ENCODE measurements at regions not wholly inside any gene's neighbourhood (a gene's known extent, or its start where the extent isn't known, plus 50 kb on each side); places are given as distances from the start of the nearest gene placed in this dataset.
"Not testable (repeated sequence)": the region's sequence is repeated elsewhere in the genome, so short reads cannot be mapped to it uniquely, and the experiment has no call there.

- DNase-seq (ENCODE audit: low read depth, low spot score) = no peak
Observed at GRCh38 chr11:129637473-129637872, 178.2 kb upstream of the TMEM45B start.

DNA sequence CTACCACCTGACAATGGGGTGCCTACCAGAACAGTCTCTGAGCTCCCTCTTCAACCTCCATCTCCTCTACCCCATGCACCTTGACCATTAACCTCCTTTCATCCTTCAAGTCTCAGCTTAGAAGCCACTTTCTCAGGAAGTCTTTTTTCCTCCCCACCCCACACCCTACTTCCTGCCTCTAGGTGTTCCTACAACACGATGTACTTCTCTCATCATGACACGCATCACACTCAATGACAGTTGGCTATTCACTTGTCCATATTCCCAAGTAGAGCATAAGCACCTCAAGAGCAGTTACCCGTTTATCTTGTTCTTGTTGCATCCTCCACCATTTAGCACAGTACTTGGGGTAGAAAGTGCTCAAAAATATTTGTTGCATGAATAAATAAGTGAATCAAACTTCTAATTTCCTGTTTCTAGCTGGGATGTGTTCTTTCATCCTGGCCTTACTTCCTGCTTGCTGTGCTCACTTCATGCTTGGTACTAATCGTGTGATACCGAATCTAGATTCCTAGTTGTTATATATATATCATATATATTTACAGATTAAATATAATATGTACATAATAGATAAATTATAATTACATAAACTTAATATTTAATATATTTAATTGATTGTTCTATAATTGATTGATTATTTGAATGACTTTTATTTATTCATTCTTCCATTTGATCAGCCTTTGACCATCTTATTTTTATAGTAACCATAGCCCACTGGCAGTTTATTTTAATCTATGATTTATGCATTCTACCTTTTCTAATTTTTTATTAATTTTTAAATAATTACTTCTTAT lies 177.5 kb upstream of the TMEM45B start:
- no peak for DNase-seq (ENCODE audit: low read depth, low spot score)

- peak; percentile 81 for DNase-seq (ENCODE audit: low read depth, low spot score)
Observed at GRCh38 chr11:129639300-129639699, 176.3 kb upstream of the TMEM45B start.

DNA sequence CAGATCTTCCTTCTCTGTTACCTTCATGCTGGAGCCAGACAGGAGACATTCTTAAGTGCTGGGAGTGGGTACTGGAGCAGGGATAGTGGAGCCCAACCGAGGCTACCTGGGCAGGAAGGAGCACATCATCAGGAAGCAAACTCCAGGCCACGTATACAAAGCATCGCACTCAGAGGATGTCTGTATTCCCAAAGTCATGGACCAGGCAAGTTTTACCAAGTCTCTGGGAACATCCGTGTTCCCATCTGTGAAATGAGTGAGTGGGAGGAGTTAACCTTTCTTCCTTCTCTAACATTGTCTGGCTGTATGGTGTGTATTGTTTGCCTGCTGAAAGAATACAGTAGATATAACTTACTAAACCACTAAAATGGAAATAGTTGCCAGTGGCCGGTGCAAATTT lies 175.0 kb upstream of the TMEM45B start:
- DNase-seq (ENCODE audit: low read depth, low spot score) = no peak

- DNase-seq (ENCODE audit: low read depth, low spot score) = no peak
Observed at GRCh38 chr11:129643031-129643721, 172.5 kb upstream of the TMEM45B start.

GRCh38 chr11:129644326-129644725 lies 171.3 kb upstream of the TMEM45B start:
- no peak for DNase-seq (ENCODE audit: low read depth, low spot score)

DNA sequence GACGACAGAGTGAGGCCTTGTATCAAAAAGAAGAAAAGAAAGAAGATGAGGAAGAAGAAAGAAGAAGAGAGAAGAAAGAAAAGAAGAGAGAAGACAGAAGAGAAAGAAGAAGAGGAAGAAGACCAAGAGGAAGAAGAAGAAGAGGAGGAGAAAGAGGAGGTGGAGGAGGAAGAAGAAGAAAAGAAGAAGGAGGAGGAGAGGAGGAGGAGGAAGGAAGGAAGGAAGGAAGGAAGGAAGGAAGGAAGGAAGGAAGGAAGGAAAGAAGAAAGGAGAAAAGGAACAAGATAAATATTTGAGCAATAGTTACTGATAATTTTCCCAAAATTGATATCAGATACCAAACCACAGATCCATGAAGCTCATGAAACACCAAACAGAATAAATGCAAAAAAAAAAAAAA lies 169.7 kb upstream of the TMEM45B start:
- no peak for DNase-seq (ENCODE audit: low read depth, low spot score)

DNA sequence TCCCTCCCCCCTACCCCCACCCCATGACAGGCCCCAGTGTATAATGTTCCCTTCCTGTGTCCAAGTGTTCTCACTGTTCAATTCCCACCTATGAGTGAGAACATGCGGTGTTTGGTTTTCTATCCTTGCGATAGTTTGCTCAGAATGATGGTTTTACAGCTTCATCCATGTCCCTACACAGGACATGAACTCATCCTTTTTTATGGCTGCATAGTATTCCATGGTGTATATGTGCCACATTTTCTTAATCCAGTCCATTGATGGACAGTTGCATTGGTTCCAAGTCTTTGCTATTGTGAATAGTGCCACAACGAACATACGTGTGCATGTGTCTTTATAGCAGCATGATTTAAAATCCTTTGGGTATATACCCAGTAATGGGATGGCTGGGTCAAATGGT lies 165.6 kb upstream of the TMEM45B start:
- DNase-seq (ENCODE audit: low read depth, low spot score) = not testable (repeated sequence)

DNA sequence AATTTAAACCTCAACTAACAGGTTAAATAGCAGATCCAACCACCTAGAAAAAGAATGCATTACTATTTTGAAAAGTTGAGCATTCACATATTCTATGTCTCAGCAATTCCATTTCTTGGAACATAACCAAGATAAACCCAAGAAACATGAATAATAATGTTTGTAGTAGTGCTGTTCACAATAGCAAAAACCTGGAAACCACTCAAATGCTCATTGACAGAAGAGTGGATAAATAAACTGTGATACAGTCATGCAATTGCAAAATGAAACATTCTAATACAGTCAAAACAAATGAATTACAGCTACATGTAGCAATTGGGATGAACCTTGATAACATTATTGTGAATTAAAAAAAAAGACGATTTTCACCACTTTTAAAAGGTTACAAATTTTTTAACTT lies 162.8 kb upstream of the TMEM45B start:
- peak; percentile 38 for DNase-seq (ENCODE audit: low read depth, low spot score)

- no peak for DNase-seq (ENCODE audit: low read depth, low spot score)
Observed at GRCh38 chr11:129655247-129655832, 160.3 kb upstream of the TMEM45B start.

GRCh38 chr11:129657866-129658525 lies 157.7 kb upstream of the TMEM45B start:
- DNase-seq (ENCODE audit: low read depth, low spot score) = no peak

- DNase-seq (ENCODE audit: low read depth, low spot score) = no peak
Observed at GRCh38 chr11:129658526-129658867, 157.2 kb upstream of the TMEM45B start.

- no peak for DNase-seq (ENCODE audit: low read depth, low spot score)
Observed at GRCh38 chr11:129680907-129681306, 134.7 kb upstream of the TMEM45B start.

- DNase-seq (ENCODE audit: low read depth, low spot score) = no peak
Observed at GRCh38 chr11:129681344-129682114, 134.1 kb upstream of the TMEM45B start.

- no peak for DNase-seq (ENCODE audit: low read depth, low spot score)
Observed at GRCh38 chr11:129686269-129686668, 129.4 kb upstream of the TMEM45B start.

DNA sequence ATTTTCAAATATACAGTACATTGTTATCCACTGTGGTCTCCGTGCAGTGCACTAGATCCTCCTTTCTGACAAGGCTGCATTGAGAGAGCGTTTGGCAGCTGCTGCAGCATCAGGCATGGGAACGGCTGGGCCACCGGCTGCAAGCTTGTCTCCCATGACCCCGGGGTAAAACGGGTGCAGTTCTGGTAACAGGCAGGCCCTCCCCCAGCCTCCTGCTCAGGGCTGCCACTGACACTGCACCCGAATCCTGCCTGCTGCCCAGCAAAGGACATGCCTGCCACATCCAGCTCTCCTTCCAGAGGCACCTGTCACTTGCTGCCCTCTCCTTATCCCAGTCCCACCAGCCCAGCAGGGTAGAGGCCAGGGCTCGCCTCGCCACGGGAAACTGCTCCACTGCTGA lies 124.5 kb upstream of the TMEM45B start:
- no peak for DNase-seq (ENCODE audit: low read depth, low spot score)

GRCh38 chr11:129694538-129694937 lies 121.1 kb upstream of the TMEM45B start:
- DNase-seq (ENCODE audit: low read depth, low spot score) = no peak

DNA sequence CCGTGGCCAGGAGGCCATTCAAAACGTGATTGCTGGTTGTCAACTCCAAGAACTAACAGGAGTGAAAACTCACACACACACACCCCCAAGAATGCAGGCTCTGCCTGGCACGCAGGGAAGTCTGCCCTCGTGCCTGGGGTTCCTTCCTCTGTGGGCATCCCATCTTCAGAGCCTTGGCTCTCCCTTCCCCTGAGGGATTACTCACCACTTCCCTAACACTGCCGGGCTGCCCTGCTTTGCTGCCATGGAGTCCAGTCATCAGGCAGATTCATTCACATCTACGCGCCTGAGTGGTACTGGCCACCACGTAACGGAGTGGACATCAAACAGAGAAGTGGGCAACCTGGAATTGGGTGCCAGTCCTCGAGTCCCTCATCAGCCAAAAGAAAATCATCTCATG lies 120.7 kb upstream of the TMEM45B start:
- DNase-seq (ENCODE audit: low read depth, low spot score) = peak; percentile 7

DNA sequence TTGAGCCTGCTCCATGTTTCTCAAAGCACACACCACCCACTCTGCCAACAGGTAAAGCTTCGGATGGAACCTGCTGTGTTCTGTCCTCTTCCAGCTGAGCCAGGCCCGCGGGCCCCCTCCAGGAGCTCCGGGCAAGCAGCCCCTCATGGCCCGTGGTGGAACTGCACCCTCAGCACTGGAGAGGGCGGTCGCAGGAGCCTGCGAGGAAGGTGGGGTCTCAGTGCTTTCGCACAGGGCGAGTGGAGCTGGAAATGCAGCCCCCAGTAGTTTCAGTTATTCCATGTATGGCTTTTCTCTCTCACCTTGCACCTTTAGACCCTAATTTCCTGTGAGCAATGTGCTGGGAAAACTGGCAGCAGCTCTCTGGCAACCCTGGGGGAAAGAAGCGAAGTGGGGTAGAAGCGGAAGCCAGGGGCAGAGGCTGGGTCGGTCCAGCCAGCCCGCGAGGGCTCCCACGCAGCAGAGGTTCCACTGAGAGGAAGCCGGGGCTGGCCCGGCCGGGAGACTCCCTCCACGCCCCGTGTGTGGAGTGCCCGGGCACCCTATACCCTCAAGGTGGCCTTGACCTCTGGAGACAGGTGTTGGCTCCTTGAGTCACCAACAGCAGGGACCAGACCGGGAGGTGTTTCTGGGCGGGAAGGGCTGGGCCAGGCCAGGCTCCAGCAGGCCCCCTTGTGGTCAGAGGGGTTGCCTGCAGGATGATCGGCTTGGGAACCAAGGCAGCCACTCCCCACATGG lies 119.9 kb upstream of the TMEM45B start:
- DNase-seq (ENCODE audit: low read depth, low spot score) = peak; percentile 70

GRCh38 chr11:129696309-129696989 lies 119.2 kb upstream of the TMEM45B start:
- DNase-seq (ENCODE audit: low read depth, low spot score) = no peak

Data from astrocyte of the hippocampus (primary cell).